Astrocyte (in vitro differentiated cells and primary cell): ENCODE measurements at regions not wholly inside any gene's neighbourhood (a gene's known extent, or its start where the extent isn't known, plus 50 kb on each side); places are given as distances from the start of the nearest gene placed in this dataset.

Experiments used
- DNase-seq: peaks from one replicate; pipeline ENCODE4 v3.0.0-alpha.2; 2010; ENCODE audit warnings: low read depth
- FAIRE-seq: peaks from 2 replicates; lab custom pipeline; 2011; peaks lifted over from hg19 to GRCh38; lab: Jason Lieb, UNC
- H2AFZ ChIP-seq: 2 replicates; pipeline ENCODE4 v1.6.0; 2012; ENCODE audit warnings: low read depth, low read length, inconsistent platforms
- H3K27ac ChIP-seq: 2 replicates; pipeline ENCODE4 v1.5.1; 2011; ENCODE audit warnings: low read depth, low read length, inconsistent platforms
- H3K27me3 ChIP-seq: 2 replicates; pipeline ENCODE4 v1.6.0; 2011; ENCODE audit warnings: low read length, inconsistent platforms; ENCODE audit not compliant: insufficient read depth
- H3K36me3 ChIP-seq: 2 replicates; pipeline ENCODE4 v1.5.1; 2011; ENCODE audit warnings: low read length, inconsistent platforms; ENCODE audit not compliant: insufficient read depth
- H3K4me1 ChIP-seq: 2 replicates; pipeline ENCODE4 v1.5.1; 2011; ENCODE audit warnings: low read length, inconsistent platforms; ENCODE audit not compliant: insufficient read depth
- H3K4me2 ChIP-seq: 2 replicates; pipeline ENCODE4 v1.6.0; 2012; ENCODE audit warnings: low read length, inconsistent platforms
- H3K4me3 ChIP-seq: 2 replicates; pipeline ENCODE4 v1.5.1; 2011; ENCODE audit warnings: low read depth, mild to moderate bottlenecking, low read length, inconsistent platforms; ENCODE audit not compliant: insufficient read depth
- H3K79me2 ChIP-seq: 2 replicates; pipeline ENCODE4 v1.6.0; 2012; ENCODE audit warnings: mild to moderate bottlenecking, low read length, inconsistent platforms; ENCODE audit not compliant: insufficient read depth
- H3K9ac ChIP-seq: 2 replicates; pipeline ENCODE4 v1.6.0; 2012; ENCODE audit warnings: mild to moderate bottlenecking, low read length, inconsistent platforms
- H3K9me3 ChIP-seq: 2 replicates; pipeline ENCODE4 v1.5.1; 2012; ENCODE audit warnings: low read depth, mild to moderate bottlenecking, low read length, inconsistent platforms; ENCODE audit not compliant: insufficient read depth
- H4K20me1 ChIP-seq: 2 replicates; pipeline ENCODE4 v1.6.0; 2012; ENCODE audit warnings: low read length, inconsistent platforms; ENCODE audit not compliant: insufficient read depth
- H3K27ac Mint-ChIP-seq: one replicate; pipeline ENCODE4 v1.8.0; 2021; ENCODE audit warnings: mild to moderate bottlenecking, mixed read lengths; ENCODE audit not compliant: unreplicated experiment
- H3K27me3 Mint-ChIP-seq: one replicate; pipeline ENCODE4 v1.8.0; 2021; ENCODE audit warnings: low read depth, mixed read lengths; ENCODE audit not compliant: unreplicated experiment
- H3K36me3 Mint-ChIP-seq: one replicate; pipeline ENCODE4 v1.8.0; 2021; ENCODE audit warnings: low read depth, mixed read lengths; ENCODE audit not compliant: unreplicated experiment
- H3K4me1 Mint-ChIP-seq: one replicate; pipeline ENCODE4 v1.8.0; 2021; ENCODE audit warnings: low read depth, mixed read lengths; ENCODE audit not compliant: unreplicated experiment
- H3K4me3 Mint-ChIP-seq: one replicate; pipeline ENCODE4 v1.8.0; 2021; ENCODE audit warnings: mild to moderate bottlenecking, moderate library complexity, mixed read lengths; ENCODE audit not compliant: unreplicated experiment
- H3K9me3 Mint-ChIP-seq: one replicate; pipeline ENCODE4 v1.8.0; 2021; ENCODE audit warnings: mild to moderate bottlenecking, mixed read lengths; ENCODE audit not compliant: unreplicated experiment
- EZH2 ChIP-seq: IDR thresholded peaks from 2 replicates; pipeline ENCODE4 v1.6.1; 2012; ENCODE audit warnings: mild to moderate bottlenecking, low read length, inconsistent platforms; ENCODE audit not compliant: insufficient read depth
- TF ChIP-seq, protein P1 (sequence below): IDR thresholded peaks from 2 replicates; pipeline ENCODE4 v1.5.1; 2011; ENCODE audit warnings: low read depth, mild to moderate bottlenecking, inconsistent platforms, low read length, moderate library complexity; ENCODE audit not compliant: insufficient read depth

- Histone ChIP-seq H3K9ac (no peak overlapping the region), H3K4me1 (no peaks in the 10 kb centered on the region), H3K4me2 (no peak overlapping the region), H2AFZ (no peak overlapping the region), H3K9me3 (no peaks in the 10 kb centered on the region), H3K4me3 (no peak overlapping the region), H3K27ac (no peak overlapping the region), H3K79me2 (no peaks in the 10 kb centered on the region), H3K27me3 (no peaks in the 10 kb centered on the region), H3K36me3 (no peaks in the 10 kb centered on the region), H4K20me1 (no peaks in the 10 kb centered on the region)
- peaks cover 2% of the 10 kb centered on the region for H3K4me1 Mint-ChIP-seq
- no peak for TF ChIP-seq EZH2
- FAIRE-seq (no peak), DNase-seq (no peak)
- no peaks in the 10 kb centered on the region for H3K36me3 Mint-ChIP-seq
- H3K9me3 Mint-ChIP-seq: peaks cover 5% of the 10 kb centered on the region
- no peak overlapping the region for H3K4me3 Mint-ChIP-seq
- H3K27me3 Mint-ChIP-seq: no peaks in the 10 kb centered on the region
- no peak overlapping the region for H3K27ac Mint-ChIP-seq
Observed at GRCh38 chr2:226023946-226024345, 624.4 kb downstream of the NYAP2 start.

GRCh38 chr2:226023383-226023782 lies 623.9 kb downstream of the NYAP2 start:
- no peaks in the 10 kb centered on the region for H3K9me3 ChIP-seq
- H3K36me3 ChIP-seq: no peaks in the 10 kb centered on the region
- H4K20me1 ChIP-seq: no peaks in the 10 kb centered on the region
- H3K4me3 ChIP-seq: no peak overlapping the region
- no peak for FAIRE-seq
- no peaks in the 10 kb centered on the region for H3K79me2 ChIP-seq
- no peaks in the 10 kb centered on the region for H3K27me3 ChIP-seq
- no peak overlapping the region for H3K27ac Mint-ChIP-seq
- no peaks in the 10 kb centered on the region for H3K27me3 Mint-ChIP-seq
- no peak overlapping the region for H3K9ac ChIP-seq
- peaks cover 6% of the 10 kb centered on the region for H3K9me3 Mint-ChIP-seq
- TF ChIP-seq, protein P1, sequence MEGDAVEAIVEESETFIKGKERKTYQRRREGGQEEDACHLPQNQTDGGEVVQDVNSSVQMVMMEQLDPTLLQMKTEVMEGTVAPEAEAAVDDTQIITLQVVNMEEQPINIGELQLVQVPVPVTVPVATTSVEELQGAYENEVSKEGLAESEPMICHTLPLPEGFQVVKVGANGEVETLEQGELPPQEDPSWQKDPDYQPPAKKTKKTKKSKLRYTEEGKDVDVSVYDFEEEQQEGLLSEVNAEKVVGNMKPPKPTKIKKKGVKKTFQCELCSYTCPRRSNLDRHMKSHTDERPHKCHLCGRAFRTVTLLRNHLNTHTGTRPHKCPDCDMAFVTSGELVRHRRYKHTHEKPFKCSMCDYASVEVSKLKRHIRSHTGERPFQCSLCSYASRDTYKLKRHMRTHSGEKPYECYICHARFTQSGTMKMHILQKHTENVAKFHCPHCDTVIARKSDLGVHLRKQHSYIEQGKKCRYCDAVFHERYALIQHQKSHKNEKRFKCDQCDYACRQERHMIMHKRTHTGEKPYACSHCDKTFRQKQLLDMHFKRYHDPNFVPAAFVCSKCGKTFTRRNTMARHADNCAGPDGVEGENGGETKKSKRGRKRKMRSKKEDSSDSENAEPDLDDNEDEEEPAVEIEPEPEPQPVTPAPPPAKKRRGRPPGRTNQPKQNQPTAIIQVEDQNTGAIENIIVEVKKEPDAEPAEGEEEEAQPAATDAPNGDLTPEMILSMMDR: no peak
- TF ChIP-seq EZH2: no peak
- H2AFZ ChIP-seq: no peak overlapping the region
- no peaks in the 10 kb centered on the region for H3K36me3 Mint-ChIP-seq
- peaks cover 2% of the 10 kb centered on the region for H3K4me1 Mint-ChIP-seq
- H3K4me3 Mint-ChIP-seq: no peak overlapping the region
- no peaks in the 10 kb centered on the region for H3K4me1 ChIP-seq
- H3K4me2 ChIP-seq: no peak overlapping the region
- no peak for DNase-seq
- H3K27ac ChIP-seq: no peak overlapping the region

DNA sequence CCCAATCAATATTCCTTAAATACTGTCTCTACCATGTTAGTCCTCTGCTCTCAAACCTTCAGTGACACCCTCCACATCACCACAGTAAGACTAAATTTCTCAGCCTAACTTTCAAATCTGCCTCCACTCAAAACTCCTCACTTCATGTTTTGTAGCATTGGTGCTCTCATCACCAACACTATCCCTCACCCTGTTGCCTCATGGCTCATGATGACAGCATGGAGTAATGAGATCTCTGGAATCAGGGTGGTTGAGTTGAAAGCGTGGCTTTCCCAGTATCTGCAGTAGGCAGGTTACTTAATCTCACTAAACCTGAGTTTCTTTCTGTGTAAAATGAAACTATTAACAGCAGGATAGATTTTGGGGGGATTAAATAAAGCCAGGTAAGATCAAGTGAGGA lies 621.4 kb downstream of the NYAP2 start:
- Histone ChIP-seq H3K4me3 (no peak overlapping the region), H3K27me3 (no peaks in the 10 kb centered on the region), H3K4me2 (no peak overlapping the region), H3K9me3 (no peaks in the 10 kb centered on the region), H3K9ac (no peak overlapping the region), H3K79me2 (no peaks in the 10 kb centered on the region), H3K4me1 (no peaks in the 10 kb centered on the region), H4K20me1 (no peaks in the 10 kb centered on the region), H2AFZ (no peak overlapping the region), H3K27ac (no peak overlapping the region), H3K36me3 (no peaks in the 10 kb centered on the region)
- FAIRE-seq (no peak), DNase-seq (no peak)
- Mint-ChIP-seq H3K9me3 (peaks cover 8% of the 10 kb centered on the region), H3K27me3 (no peaks in the 10 kb centered on the region), H3K27ac (no peak overlapping the region), H3K4me1 (peaks cover 9% of the 10 kb centered on the region), H3K36me3 (no peaks in the 10 kb centered on the region), H3K4me3 (no peak overlapping the region)
- no peak for TF ChIP-seq EZH2
- TF ChIP-seq, protein P1: no peak
